ENCODE measurements at regions not wholly inside any gene's neighbourhood (a gene's known extent, or its start where the extent isn't known, plus 50 kb on each side); places are given as distances from the start of the nearest gene placed in this dataset.
"Not testable (repeated sequence)": the region's sequence is repeated elsewhere in the genome, so short reads cannot be mapped to it uniquely, and the experiment has no call there.

- intact Hi-C loops (cut with DNase I): no loop called here
- no peak for DNase-seq
These were observed 107.7 kb upstream of the KLF6 start for GRCh38 chr10:3892440-3893425.

DNA sequence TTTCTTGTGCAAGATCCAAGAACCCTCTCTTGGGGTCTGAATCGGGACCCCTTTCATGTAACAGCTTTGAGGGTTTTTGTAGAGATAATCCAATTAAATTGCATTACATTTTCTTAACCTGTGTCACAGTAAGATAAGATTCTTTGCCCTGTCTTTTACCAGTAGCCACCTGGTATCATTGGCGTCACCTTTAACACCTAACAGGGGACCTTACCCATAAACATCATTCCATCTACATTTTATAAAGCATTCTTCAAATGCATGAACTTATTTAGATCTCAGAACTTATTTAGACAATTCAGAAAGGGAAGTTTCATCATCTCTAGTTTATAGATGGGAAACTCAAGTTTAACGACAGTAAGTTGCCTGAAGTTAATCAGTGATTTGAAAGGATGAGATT, 106.4 kb upstream of the KLF6 start:
- DNase-seq: no peak
- intact Hi-C loops (cut with DNase I): no loop called here

DNA sequence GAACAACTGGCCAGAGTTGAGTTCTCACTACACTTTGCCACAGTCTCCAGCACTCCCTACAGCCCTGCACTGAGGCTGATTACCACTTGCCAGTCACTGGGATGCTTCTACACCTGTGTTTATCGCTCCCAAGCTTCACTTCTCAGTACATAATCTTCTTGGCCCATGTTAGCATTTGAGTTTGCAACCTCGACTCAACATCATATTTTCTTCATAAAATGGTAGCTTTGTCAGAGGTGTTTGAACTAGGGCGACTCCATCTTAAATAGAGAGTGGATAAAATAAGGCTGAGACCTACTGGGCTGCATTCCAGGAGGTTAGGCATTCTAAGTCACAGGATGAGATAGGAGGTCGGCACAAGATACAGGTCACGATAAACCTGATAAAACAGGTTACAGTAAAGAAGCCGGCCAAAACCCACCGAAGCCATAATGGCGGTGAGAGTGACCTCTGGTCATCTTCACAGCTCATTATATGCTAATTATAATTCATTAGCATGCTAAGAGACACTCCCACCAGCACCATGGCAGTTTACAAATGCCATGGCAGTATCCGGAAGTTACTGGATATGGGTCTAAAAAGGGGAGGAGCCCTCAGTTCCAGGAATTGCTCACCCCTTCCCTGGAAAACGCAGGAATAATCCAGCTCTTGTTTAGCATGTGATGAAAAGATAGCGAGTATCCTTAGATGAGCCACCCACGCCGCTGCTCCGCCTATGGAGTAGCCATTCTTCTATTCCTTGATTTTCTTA, 105.8 kb upstream of the KLF6 start:
- DNase-seq: no peak
- intact Hi-C loops (cut with DNase I): no loop called here

DNA sequence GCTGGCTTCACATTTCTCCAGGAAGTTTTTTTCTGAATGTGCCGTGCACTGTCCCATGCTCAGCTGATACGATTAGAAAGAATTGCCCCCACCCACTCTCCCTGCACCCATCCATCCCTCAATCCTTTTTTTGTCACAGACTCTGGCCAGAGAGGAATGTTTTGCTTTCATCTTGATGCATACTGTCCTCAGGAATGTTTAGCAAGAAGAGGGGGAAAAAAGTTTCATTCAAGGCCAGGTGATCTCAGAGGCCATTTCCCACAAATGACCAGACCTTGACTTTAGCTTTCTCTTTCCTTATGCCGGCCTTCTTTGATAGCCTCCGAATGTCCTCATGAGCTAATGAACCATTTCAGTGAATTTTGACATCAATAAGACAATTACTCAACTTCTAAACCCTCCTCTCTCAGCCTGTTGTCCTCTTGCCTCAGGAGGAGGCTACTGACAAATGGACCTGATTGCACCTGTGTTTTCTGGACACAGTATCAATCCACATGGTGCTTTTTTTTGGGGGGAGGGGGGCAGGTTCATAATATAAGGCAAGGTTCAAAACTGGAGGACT, 105.0 kb upstream of the KLF6 start:
- DNase-seq: no peak
- intact Hi-C loops (cut with DNase I): no loop called here

DNA sequence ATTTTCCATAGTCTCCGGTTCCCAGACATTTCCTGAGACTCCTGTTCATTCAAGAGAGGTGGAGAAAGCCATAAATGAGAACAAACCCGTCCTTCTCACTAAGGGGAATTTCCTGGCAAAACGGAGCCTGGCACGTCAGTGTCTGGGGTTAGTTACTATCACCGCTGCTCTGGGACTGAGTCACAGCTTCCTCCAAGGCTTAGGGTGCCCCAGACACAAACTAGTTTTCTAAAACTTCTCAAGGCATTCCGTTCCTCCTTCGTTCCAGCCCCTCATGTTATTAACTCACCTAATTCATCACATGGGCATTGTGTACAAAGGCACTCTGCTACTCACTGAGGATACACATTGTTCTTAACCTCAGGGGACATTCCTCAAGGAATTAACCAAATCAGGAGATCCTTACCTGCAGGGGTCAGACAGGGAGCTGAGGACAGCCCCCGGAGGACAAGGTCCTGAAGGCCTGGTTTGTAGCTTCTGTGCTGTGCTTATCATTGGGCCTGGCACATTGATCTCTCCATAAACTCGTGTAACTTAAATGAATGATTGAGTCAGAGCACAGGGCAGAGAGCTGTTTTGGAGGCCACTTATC, 103.0 kb upstream of the KLF6 start:
- intact Hi-C loops (cut with DNase I): no loop called here
- DNase-seq: no peak

GRCh38 chr10:3887404-3887803, 102.4 kb upstream of the KLF6 start:
- DNase-seq: no peak
- intact Hi-C loops (cut with DNase I): no loop called here

GRCh38 chr10:3886641-3887251, 101.7 kb upstream of the KLF6 start:
- intact Hi-C loops (cut with DNase I): no loop called here
- no peak for DNase-seq

- intact Hi-C loops (cut with DNase I): no loop called here
- DNase-seq: no peak
These were observed 101.2 kb upstream of the KLF6 start for GRCh38 chr10:3886191-3886590.

- intact Hi-C loops (cut with DNase I): no loop called here
- no peak for DNase-seq
These were observed 97.8 kb upstream of the KLF6 start for GRCh38 chr10:3882855-3883254.

GRCh38 chr10:3881622-3882021, 96.6 kb upstream of the KLF6 start:
- intact Hi-C loops (cut with DNase I): no loop called here
- no peak for DNase-seq

GRCh38 chr10:3879073-3879472, 94.1 kb upstream of the KLF6 start:
- intact Hi-C loops (cut with DNase I): no loop called here
- no peak for DNase-seq

- DNase-seq: no peak
- intact Hi-C loops (cut with DNase I): no loop called here
These were observed 92.4 kb upstream of the KLF6 start for GRCh38 chr10:3877211-3878000.

DNA sequence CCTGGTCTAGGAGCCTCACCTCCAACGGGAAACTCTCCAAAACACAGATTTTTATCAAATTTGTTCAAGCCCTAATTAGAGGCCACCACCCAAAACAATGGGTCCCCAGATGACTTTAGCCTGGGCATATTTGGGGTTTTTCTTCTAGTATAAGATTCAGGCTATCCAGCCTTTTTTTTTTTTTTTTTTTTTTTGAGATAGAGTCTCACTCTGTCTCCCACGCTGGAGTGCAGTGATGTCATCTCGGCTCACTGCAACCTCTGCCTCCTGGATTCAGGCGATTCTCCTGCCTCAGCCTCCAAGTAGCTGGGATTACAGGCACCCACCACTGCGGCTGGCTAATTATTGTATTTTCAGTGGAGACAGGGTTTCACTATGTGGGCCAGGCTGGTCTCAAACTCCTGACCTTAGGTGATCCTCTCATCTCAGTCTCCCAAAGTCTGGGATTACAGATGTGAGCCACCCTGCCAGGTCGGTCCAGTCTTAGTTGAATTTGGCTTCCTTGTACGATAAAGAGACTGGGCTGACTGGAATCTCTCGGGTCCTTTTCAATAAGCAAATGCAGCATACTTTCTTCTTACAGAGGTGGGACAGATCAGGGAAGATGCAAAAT, 91.4 kb upstream of the KLF6 start:
- no peak for DNase-seq
- intact Hi-C loops (cut with DNase I): no loop called here

GRCh38 chr10:3875842-3876235, 90.8 kb upstream of the KLF6 start:
- intact Hi-C loops (cut with DNase I): no loop called here
- DNase-seq: no peak

DNA sequence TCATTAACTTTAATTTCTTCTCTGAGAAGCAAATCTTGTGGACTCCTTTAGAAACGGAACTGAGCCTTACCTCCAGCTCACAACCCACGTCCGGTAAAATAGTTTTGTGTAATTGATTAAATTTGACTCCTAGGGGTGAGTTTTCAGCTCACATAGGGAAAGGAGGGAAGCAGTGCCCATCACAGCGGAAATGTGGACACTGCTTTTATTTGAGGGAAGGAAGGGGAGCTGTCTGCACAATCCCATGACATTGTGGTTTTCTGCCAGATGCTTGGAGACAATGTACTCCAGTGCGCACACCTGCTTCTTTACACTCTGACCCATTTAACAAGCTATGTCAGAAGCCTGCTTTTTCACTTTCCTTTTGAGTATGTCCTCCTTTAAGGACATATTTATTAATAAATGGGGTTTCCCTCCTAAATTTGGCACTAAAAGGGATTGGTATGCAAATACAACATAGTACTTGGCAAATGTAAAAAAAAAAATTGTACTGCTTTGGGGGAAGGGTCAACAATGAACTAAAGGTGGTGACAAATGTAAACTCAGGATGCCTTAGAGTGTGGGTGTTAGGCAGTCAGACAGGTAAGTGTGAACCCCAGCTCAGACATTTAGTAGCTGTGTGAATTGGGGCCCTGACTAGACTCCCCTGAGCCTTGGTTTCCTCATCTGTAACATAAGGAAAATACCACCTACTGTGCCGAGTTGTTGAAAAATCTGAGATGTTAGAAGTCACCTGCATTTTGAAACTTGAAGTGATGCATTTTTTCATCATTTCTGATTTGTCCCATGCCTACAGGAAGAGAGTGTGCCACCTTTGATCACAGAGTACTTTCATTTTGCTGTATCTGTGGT, 90.2 kb upstream of the KLF6 start:
- DNase-seq: no peak
- intact Hi-C loops (cut with DNase I): no loop called here

DNA sequence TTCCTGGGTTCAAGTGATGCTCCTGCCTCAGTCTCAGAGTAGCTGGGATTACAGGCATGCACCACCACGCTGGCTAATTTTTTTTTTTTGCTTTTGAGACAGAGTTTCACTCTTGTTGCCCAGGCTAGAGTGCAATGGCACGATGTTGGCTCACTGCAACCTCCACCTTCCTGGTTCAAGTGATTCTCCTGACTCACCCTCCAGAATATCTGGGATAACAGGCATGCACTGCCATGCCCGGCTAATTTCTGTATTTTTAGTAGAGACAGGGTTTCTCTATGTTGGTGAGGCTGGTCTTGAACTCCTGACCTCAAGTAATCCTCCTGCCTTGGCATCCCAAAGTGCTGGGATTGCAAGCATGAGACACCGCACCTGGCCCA, 89.6 kb upstream of the KLF6 start:
- DNase-seq; intact Hi-C loops (cut with DNase I): not testable (repeated sequence)

GRCh38 chr10:3873728-3874461, 88.9 kb upstream of the KLF6 start:
- no peak for DNase-seq
- intact Hi-C loops (cut with DNase I): no loop called here
